A673 (cell line): ENCODE measurements at regions not wholly inside any gene's neighbourhood (a gene's known extent, or its start where the extent isn't known, plus 50 kb on each side); places are given as distances from the start of the nearest gene placed in this dataset.
"Not testable (repeated sequence)": the region's sequence is repeated elsewhere in the genome, so short reads cannot be mapped to it uniquely, and the experiment has no call there.

Source experiments
- CTCF ChIP-seq: fragments of 300-800, 200-600 bp; sonication (generic); conservative IDR thresholded peaks from 2 replicates; pipeline ENCODE4 v1.5.1; 2017; ENCODE audit warnings: low read depth, mild to moderate bottlenecking, antibody characterized with exemption, low read length, moderate library complexity, mixed read lengths
- EZH2 ChIP-seq: fragments of 200-600 bp; sonication (generic); IDR thresholded peaks from 2 replicates; pipeline ENCODE4 v1.6.1; 2017; ENCODE audit warnings: borderline replicate concordance, low read depth, mild to moderate bottlenecking, mixed read lengths, antibody characterized with exemption, low read length; ENCODE audit not compliant: poor library complexity, severe bottlenecking

GRCh38 chr20:60790339-60790738, 461.7 kb upstream of the CDH4 start:
- TF ChIP-seq CTCF, EZH2: not testable (repeated sequence)
